ENCODE measurements at regions not wholly inside any gene's neighbourhood (a gene's known extent, or its start where the extent isn't known, plus 50 kb on each side); places are given as distances from the start of the nearest gene placed in this dataset.

DNA sequence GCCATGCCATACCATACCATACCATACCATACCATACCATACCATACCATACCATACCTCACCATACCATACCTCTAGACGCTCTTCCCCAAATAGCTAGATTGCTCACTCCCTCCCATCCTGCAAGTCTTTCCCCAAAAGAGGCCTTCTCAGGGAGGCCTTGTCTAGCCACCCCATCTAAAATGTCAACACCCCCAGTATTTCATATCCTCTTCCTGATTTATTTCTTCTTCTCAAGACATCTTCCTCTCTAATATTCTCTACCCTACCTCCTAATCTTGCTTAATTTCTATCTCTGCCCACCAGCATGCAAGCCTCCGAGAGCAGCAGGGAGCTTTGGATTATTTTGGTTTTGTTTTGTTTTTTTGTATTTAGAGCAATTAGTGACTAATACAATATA is 225.2 kb upstream of the RREB1 start:
- Histone ChIP-seq H3K4me1 (ENCODE audit: control insufficient read depth in 1 of 2, insufficient read depth in 2 of 2, low read length in 2 of 2) (peaks cover 8 to 9% of the 10 kb centered on the region in 2 experiments), H4K12ac (ENCODE audit: low read depth, low read length) (no peak overlapping the region)

DNA sequence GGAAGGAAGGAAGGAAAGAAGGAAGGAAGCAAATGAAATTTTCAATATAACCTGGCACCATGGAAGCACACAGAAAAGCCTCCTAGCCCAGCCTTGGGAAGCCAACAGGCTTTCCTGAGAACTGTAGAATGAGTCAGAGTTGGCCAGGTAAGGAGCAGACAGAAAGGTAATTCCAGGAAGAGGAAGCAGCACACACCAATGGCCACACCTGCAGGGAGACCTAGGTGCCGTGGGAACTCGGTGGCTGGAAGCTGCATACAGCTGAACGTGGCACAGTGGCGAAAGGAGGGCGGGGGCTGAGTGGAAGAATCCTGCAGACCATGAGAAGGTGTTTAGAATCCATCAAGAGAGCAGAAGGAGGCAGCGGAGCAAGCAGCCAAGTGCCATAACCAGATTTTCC is 224.8 kb upstream of the RREB1 start:
- no peak overlapping the region for H3K4ac ChIP-seq (ENCODE audit: low read depth, low read length)
- peaks cover 17% of the 10 kb centered on the region for H3K79me1 ChIP-seq (ENCODE audit: low read length)
- peak overlapping the region; percentile 49 for H4K8ac ChIP-seq (ENCODE audit: low read depth, low read length)
- no peaks in the 10 kb centered on the region for H3K27me3 ChIP-seq (ENCODE audit: insufficient read depth, low read length)
- peaks cover 8 to 9% of the 10 kb centered on the region in 2 experiments for H3K4me1 ChIP-seq (ENCODE audit: control insufficient read depth in 1 of 2, insufficient read depth in 2 of 2, low read length in 2 of 2)
- H3K27ac ChIP-seq (ENCODE audit: low read depth, low read length), result no peak overlapping the region
- H4K12ac ChIP-seq (ENCODE audit: low read depth, low read length), result no peak overlapping the region
- WGBS (ENCODE audit: extremely low coverage, insufficient coverage, insufficient read length), result no CpG with 5 or more reads among the region's 6 CpGs
- no peaks in the 10 kb centered on the region for H3K79me2 ChIP-seq (ENCODE audit: control insufficient read depth, insufficient read depth, low read length, poor library complexity)
- H2AFZ ChIP-seq (ENCODE audit: insufficient read depth, low read length, poor library complexity), result no peak overlapping the region
- no peak overlapping the region for H2AK5ac ChIP-seq (ENCODE audit: low read length)
- no peak overlapping the region for H3K4me2 ChIP-seq (ENCODE audit: low read length)
- H3K14ac ChIP-seq (ENCODE audit: low read length), result peak overlapping the region; percentile 41
- H3K36me3 ChIP-seq (ENCODE audit: control insufficient read depth in 1 of 2, insufficient read depth in 2 of 2, low read length in 2 of 2), result no peaks in the 10 kb centered on the region
- H3K9ac ChIP-seq (ENCODE audit: low read length), result no peak overlapping the region
- H3K9me3 ChIP-seq (ENCODE audit: insufficient read depth, low read depth, low read length), result no peaks in the 10 kb centered on the region
- H2BK120ac ChIP-seq (ENCODE audit: insufficient read depth, low read length, poor library complexity), result peak overlapping the region; percentile 68
- peak overlapping the region; percentile 58 for H4K91ac ChIP-seq (ENCODE audit: low read depth, low read length)
- H2BK5ac ChIP-seq (ENCODE audit: low read depth, low read length, poor library complexity), result peak overlapping the region; percentile 13
- no peak for DNase-seq
- H2BK12ac ChIP-seq (ENCODE audit: low read length), result peak overlapping the region; percentile 43
- H3K23ac ChIP-seq (ENCODE audit: low read length), result no peak overlapping the region
- H3K18ac ChIP-seq (ENCODE audit: low read length), result no peak overlapping the region
- no peak overlapping the region for H3K4me3 ChIP-seq (ENCODE audit: low read depth, low read length)

More for the DNA sequence above, 225.2 kb upstream of the RREB1 start:
- H3K27me3 ChIP-seq (ENCODE audit: insufficient read depth, low read length), result no peaks in the 10 kb centered on the region
- no peak overlapping the region for H2AFZ ChIP-seq (ENCODE audit: insufficient read depth, low read length, poor library complexity)
- no peak overlapping the region for H2BK12ac ChIP-seq (ENCODE audit: low read length)
- H3K4ac ChIP-seq (ENCODE audit: low read depth, low read length), result no peak overlapping the region
- H3K18ac ChIP-seq (ENCODE audit: low read length), result no peak overlapping the region
- DNase-seq, result no peak
- H4K91ac ChIP-seq (ENCODE audit: low read depth, low read length), result no peak overlapping the region
- no peak overlapping the region for H2BK120ac ChIP-seq (ENCODE audit: insufficient read depth, low read length, poor library complexity)
- 100% methylated on average over 1 of the region's 2 CpGs for WGBS (ENCODE audit: extremely low coverage, insufficient coverage, insufficient read length)
- H2BK5ac ChIP-seq (ENCODE audit: low read depth, low read length, poor library complexity), result no peak overlapping the region
- H3K9ac ChIP-seq (ENCODE audit: low read length), result no peak overlapping the region
- H3K27ac ChIP-seq (ENCODE audit: low read depth, low read length), result no peak overlapping the region
- no peak overlapping the region for H3K23ac ChIP-seq (ENCODE audit: low read length)
- H3K4me2 ChIP-seq (ENCODE audit: low read length), result no peak overlapping the region
- H3K36me3 ChIP-seq (ENCODE audit: control insufficient read depth in 1 of 2, insufficient read depth in 2 of 2, low read length in 2 of 2), result no peaks in the 10 kb centered on the region
- H4K8ac ChIP-seq (ENCODE audit: low read depth, low read length), result no peak overlapping the region
- no peaks in the 10 kb centered on the region for H3K79me2 ChIP-seq (ENCODE audit: control insufficient read depth, insufficient read depth, low read length, poor library complexity)
- no peak overlapping the region for H3K4me3 ChIP-seq (ENCODE audit: low read depth, low read length)
- H3K9me3 ChIP-seq (ENCODE audit: insufficient read depth, low read depth, low read length), result no peaks in the 10 kb centered on the region
- H2AK5ac ChIP-seq (ENCODE audit: low read length), result no peak overlapping the region
- H3K79me1 ChIP-seq (ENCODE audit: low read length), result peaks cover 17% of the 10 kb centered on the region
- no peak overlapping the region for H3K14ac ChIP-seq (ENCODE audit: low read length)

DNA sequence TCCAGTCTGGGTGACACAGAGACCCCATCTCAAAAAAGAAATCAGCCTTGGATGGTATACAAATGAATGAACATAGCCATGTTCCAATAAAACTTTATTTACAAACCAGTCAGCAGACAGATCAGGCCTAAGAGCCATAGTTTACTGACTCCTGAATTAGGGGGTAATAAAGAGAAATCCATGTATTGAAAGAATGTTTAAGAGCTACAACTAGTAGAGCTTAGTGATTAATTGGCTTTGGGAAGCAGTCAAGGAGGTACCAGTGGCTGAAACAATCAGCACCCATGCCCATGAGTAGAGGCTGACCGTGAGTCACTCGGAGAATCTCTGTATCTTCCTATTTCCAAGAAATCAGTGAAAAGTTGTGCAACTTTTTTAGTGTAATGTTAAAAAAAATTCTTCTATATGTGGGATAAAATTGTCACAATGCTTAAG is 223.6 kb upstream of the RREB1 start:
- Histone ChIP-seq H4K8ac (ENCODE audit: low read depth, low read length) (no peak overlapping the region), H3K23ac (ENCODE audit: low read length) (no peak overlapping the region), H2BK120ac (ENCODE audit: insufficient read depth, low read length, poor library complexity) (no peak overlapping the region), H2AK5ac (ENCODE audit: low read length) (no peak overlapping the region), H4K91ac (ENCODE audit: low read depth, low read length) (no peak overlapping the region), H3K79me2 (ENCODE audit: control insufficient read depth, insufficient read depth, low read length, poor library complexity) (no peaks in the 10 kb centered on the region), H3K27me3 (ENCODE audit: insufficient read depth, low read length) (no peaks in the 10 kb centered on the region), H3K9ac (ENCODE audit: low read length) (no peak overlapping the region), H3K27ac (ENCODE audit: low read depth, low read length) (no peak overlapping the region), H4K12ac (ENCODE audit: low read depth, low read length) (no peak overlapping the region), H3K4me1 (ENCODE audit: control insufficient read depth in 1 of 2, insufficient read depth in 2 of 2, low read length in 2 of 2) (peaks cover 8 to 9% of the 10 kb centered on the region in 2 experiments), H3K18ac (ENCODE audit: low read length) (no peak overlapping the region), H3K4me3 (ENCODE audit: low read depth, low read length) (no peak overlapping the region), H2BK5ac (ENCODE audit: low read depth, low read length, poor library complexity) (no peak overlapping the region), H3K14ac (ENCODE audit: low read length) (no peak overlapping the region), H3K79me1 (ENCODE audit: low read length) (peaks cover 14% of the 10 kb centered on the region), H2BK12ac (ENCODE audit: low read length) (no peak overlapping the region), H2AFZ (ENCODE audit: insufficient read depth, low read length, poor library complexity) (no peak overlapping the region), H3K4me2 (ENCODE audit: low read length) (no peak overlapping the region), H3K36me3 (ENCODE audit: control insufficient read depth in 1 of 2, insufficient read depth in 2 of 2, low read length in 2 of 2) (no peaks in the 10 kb centered on the region), H3K4ac (ENCODE audit: low read depth, low read length) (no peak overlapping the region), H3K9me3 (ENCODE audit: insufficient read depth, low read depth, low read length) (no peaks in the 10 kb centered on the region)
- no CpG with 5 or more reads among the region's 2 CpGs for WGBS (ENCODE audit: extremely low coverage, insufficient coverage, insufficient read length)
- peak in 1 of 2 donors; percentile 37 for DNase-seq

DNA sequence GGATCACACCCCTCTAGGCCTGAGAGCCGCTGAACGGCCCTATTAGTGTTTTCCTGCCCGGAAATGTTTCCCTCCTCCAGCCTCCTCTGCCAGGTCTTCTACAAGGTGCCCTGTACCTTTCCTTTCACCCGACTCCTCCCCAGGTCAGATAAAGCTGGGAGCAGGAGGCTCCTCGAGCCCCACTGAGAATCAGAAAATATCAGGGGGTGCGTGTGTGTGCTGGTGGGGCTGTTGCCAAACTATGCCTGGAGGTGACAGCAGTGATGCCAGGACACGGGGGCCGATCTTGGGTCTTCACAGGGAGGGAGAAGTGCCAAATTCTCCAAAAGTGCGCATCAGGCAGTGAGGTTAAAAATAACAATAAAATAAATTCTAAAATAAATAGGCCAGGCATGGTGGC is 222.8 kb upstream of the RREB1 start:
- H3K23ac ChIP-seq (ENCODE audit: low read length), result no peak overlapping the region
- no CpG with 5 or more reads among the region's 9 CpGs for WGBS (ENCODE audit: extremely low coverage, insufficient coverage, insufficient read length)
- H3K14ac ChIP-seq (ENCODE audit: low read length), result peak overlapping the region; percentile 55
- H3K4me2 ChIP-seq (ENCODE audit: low read length), result no peak overlapping the region
- H2BK12ac ChIP-seq (ENCODE audit: low read length), result peak overlapping the region; percentile 53
- H2AFZ ChIP-seq (ENCODE audit: insufficient read depth, low read length, poor library complexity), result no peak overlapping the region
- peaks cover 8 to 9% of the 10 kb centered on the region in 2 experiments for H3K4me1 ChIP-seq (ENCODE audit: control insufficient read depth in 1 of 2, insufficient read depth in 2 of 2, low read length in 2 of 2)
- no peak overlapping the region for H3K4me3 ChIP-seq (ENCODE audit: low read depth, low read length)
- H3K27ac ChIP-seq (ENCODE audit: low read depth, low read length), result no peak overlapping the region
- DNase-seq, result no peak
- no peak overlapping the region for H3K9ac ChIP-seq (ENCODE audit: low read length)
- peak overlapping the region; percentile 31 for H4K8ac ChIP-seq (ENCODE audit: low read depth, low read length)
- no peak overlapping the region for H4K12ac ChIP-seq (ENCODE audit: low read depth, low read length)
- H3K79me1 ChIP-seq (ENCODE audit: low read length), result peaks cover 14% of the 10 kb centered on the region
- peak overlapping the region; percentile 46 for H3K18ac ChIP-seq (ENCODE audit: low read length)
- peak overlapping the region; percentile 36 for H2BK120ac ChIP-seq (ENCODE audit: insufficient read depth, low read length, poor library complexity)
- no peaks in the 10 kb centered on the region for H3K27me3 ChIP-seq (ENCODE audit: insufficient read depth, low read length)
- peak overlapping the region; percentile 67 for H4K91ac ChIP-seq (ENCODE audit: low read depth, low read length)
- no peak overlapping the region for H2BK5ac ChIP-seq (ENCODE audit: low read depth, low read length, poor library complexity)
- no peak overlapping the region for H3K4ac ChIP-seq (ENCODE audit: low read depth, low read length)
- no peaks in the 10 kb centered on the region for H3K36me3 ChIP-seq (ENCODE audit: control insufficient read depth in 1 of 2, insufficient read depth in 2 of 2, low read length in 2 of 2)
- H3K79me2 ChIP-seq (ENCODE audit: control insufficient read depth, insufficient read depth, low read length, poor library complexity), result no peaks in the 10 kb centered on the region
- H2AK5ac ChIP-seq (ENCODE audit: low read length), result peak overlapping the region; percentile 47
- H3K9me3 ChIP-seq (ENCODE audit: insufficient read depth, low read depth, low read length), result no peaks in the 10 kb centered on the region
